ENCODE measurements at regions not wholly inside any gene's neighbourhood (a gene's known extent, or its start where the extent isn't known, plus 50 kb on each side); places are given as distances from the start of the nearest gene placed in this dataset.

- H3K4me3 ChIP-seq (ENCODE audit: low read depth, low read length): no peak overlapping the region
- no peak for TF ChIP-seq MAX (IDR thresholded peaks at IDR 0.05; ENCODE audit: low read depth, low read length)
- no peak for TF ChIP-seq CTCF (IDR thresholded peaks at IDR 0.05; ENCODE audit: low read depth, low read length)
- TF ChIP-seq MYC (IDR thresholded peaks at IDR 0.05; ENCODE audit: low read depth, low read length): no peak
- TF ChIP-seq POLR2A (IDR thresholded peaks at IDR 0.05; ENCODE audit: extremely low read depth, insufficient read length): no peak
- no peak for DNase-seq (ENCODE audit: low read depth)
Measured at GRCh38 chr13:80862456-80862855, 521.5 kb upstream of the SPRY2 start.

- no peak for DNase-seq (ENCODE audit: low read depth)
- TF ChIP-seq CTCF (IDR thresholded peaks at IDR 0.05; ENCODE audit: low read depth, low read length) (no peak), MAX (IDR thresholded peaks at IDR 0.05; ENCODE audit: low read depth, low read length) (no peak), POLR2A (IDR thresholded peaks at IDR 0.05; ENCODE audit: extremely low read depth, insufficient read length) (no peak), MYC (IDR thresholded peaks at IDR 0.05; ENCODE audit: low read depth, low read length) (no peak)
- no peak overlapping the region for H3K4me3 ChIP-seq (ENCODE audit: low read depth, low read length)
Measured at GRCh38 chr13:80860845-80861244, 519.9 kb upstream of the SPRY2 start.

GRCh38 chr13:80858131-80858530, 517.2 kb upstream of the SPRY2 start:
- TF ChIP-seq MAX (IDR thresholded peaks at IDR 0.05; ENCODE audit: low read depth, low read length) (no peak), MYC (IDR thresholded peaks at IDR 0.05; ENCODE audit: low read depth, low read length) (no peak), POLR2A (IDR thresholded peaks at IDR 0.05; ENCODE audit: extremely low read depth, insufficient read length) (no peak), CTCF (IDR thresholded peaks at IDR 0.05; ENCODE audit: low read depth, low read length) (no peak)
- H3K4me3 ChIP-seq (ENCODE audit: low read depth, low read length): no peak overlapping the region
- DNase-seq (ENCODE audit: low read depth): no peak

- DNase-seq (ENCODE audit: low read depth): no peak
- TF ChIP-seq MYC (IDR thresholded peaks at IDR 0.05; ENCODE audit: low read depth, low read length) (no peak), POLR2A (IDR thresholded peaks at IDR 0.05; ENCODE audit: extremely low read depth, insufficient read length) (no peak), MAX (IDR thresholded peaks at IDR 0.05; ENCODE audit: low read depth, low read length) (no peak), CTCF (IDR thresholded peaks at IDR 0.05; ENCODE audit: low read depth, low read length) (no peak)
- no peak overlapping the region for H3K4me3 ChIP-seq (ENCODE audit: low read depth, low read length)
Measured at GRCh38 chr13:80857321-80857720, 516.4 kb upstream of the SPRY2 start.

- no peak overlapping the region for H3K4me3 ChIP-seq (ENCODE audit: low read depth, low read length)
- no peak for DNase-seq (ENCODE audit: low read depth)
- TF ChIP-seq MYC (IDR thresholded peaks at IDR 0.05; ENCODE audit: low read depth, low read length): no peak
- no peak for TF ChIP-seq POLR2A (IDR thresholded peaks at IDR 0.05; ENCODE audit: extremely low read depth, insufficient read length)
- no peak for TF ChIP-seq MAX (IDR thresholded peaks at IDR 0.05; ENCODE audit: low read depth, low read length)
- no peak for TF ChIP-seq CTCF (IDR thresholded peaks at IDR 0.05; ENCODE audit: low read depth, low read length)
Measured at GRCh38 chr13:80850771-80851170, 509.8 kb upstream of the SPRY2 start.

GRCh38 chr13:80844164-80844563, 503.2 kb upstream of the SPRY2 start:
- TF ChIP-seq MYC (IDR thresholded peaks at IDR 0.05; ENCODE audit: low read depth, low read length): no peak
- TF ChIP-seq POLR2A (IDR thresholded peaks at IDR 0.05; ENCODE audit: extremely low read depth, insufficient read length): no peak
- no peak for TF ChIP-seq CTCF (IDR thresholded peaks at IDR 0.05; ENCODE audit: low read depth, low read length)
- TF ChIP-seq MAX (IDR thresholded peaks at IDR 0.05; ENCODE audit: low read depth, low read length): no peak
- no peak for DNase-seq (ENCODE audit: low read depth)
- no peak overlapping the region for H3K4me3 ChIP-seq (ENCODE audit: low read depth, low read length)
